A549 (cell line): ENCODE measurements at regions not wholly inside any gene's neighbourhood (a gene's known extent, or its start where the extent isn't known, plus 50 kb on each side); places are given as distances from the start of the nearest gene placed in this dataset.

Experiments used
- ATAC-seq, 2 experiments: fragments of 200-7000 bp in 1 of 2; fragments of >200 bp in 1 of 2; cut with Nextera tagmentation in 1 of 2; cut with Tn5 transposase in 1 of 2; 3 replicates each; pipeline versions ENCODE4 v1.8.0 to v1.9.1; 2018 to 2020; ENCODE audit warnings: mild to moderate bottlenecking in 1 of 2, moderate library complexity in 1 of 2
- CTCF ChIA-PET: fragments of 300-600 bp; sonication (Branson Sonifier 250); formaldehyde crosslinking; extraction: SDS; loops from one replicate; lab custom pipeline; 2021; ENCODE audit warnings: antibody characterized with exemption, inconsistent platforms; lab: Yijun Ruan, JAX
- POLR2A ChIA-PET: fragments of 350-600 bp; formaldehyde crosslinking; extraction: SDS; loops from one replicate; lab custom pipeline; 2021; ENCODE audit warnings: antibody characterized with exemption, inconsistent platforms; lab: Yijun Ruan, JAX
- DNase-seq, 2 experiments: peaks; one replicate each; pipeline versions ENCODE4 v3.0.0 to v3.0.0-alpha.2; 2011 to 2016; ENCODE audit warnings: low read depth in 1 of 2, low spot score in 1 of 2
- FAIRE-seq: peaks from 2 replicates; lab custom pipeline; 2011; peaks lifted over from hg19 to GRCh38; lab: Jason Lieb, UNC
- H3K27ac ChIP-seq, 2 experiments: fragments of >200 bp; sonication (Bioruptor Twin); formaldehyde crosslinking; 3 replicates each; pipeline ENCODE4 v1.5.1; 2016 to 2017
- H3K4me1 ChIP-seq: fragments of >200 bp; sonication (Bioruptor Twin); formaldehyde crosslinking; 3 replicates; pipeline ENCODE4 v1.6.1; 2016
- H3K4me2 ChIP-seq: fragments of >200 bp; sonication (Bioruptor Twin); formaldehyde crosslinking; 3 replicates; pipeline ENCODE4 v1.6.1; 2016
- H3K4me3 ChIP-seq: fragments of >200 bp; sonication (Bioruptor Twin); formaldehyde crosslinking; 3 replicates; pipeline ENCODE4 v1.5.1; 2016
- H3K9me3 ChIP-seq: fragments of >200 bp; sonication (Bioruptor Twin); formaldehyde crosslinking; 3 replicates; pipeline ENCODE4 v1.6.1; 2016
- BCL3 ChIP-seq: fragments of >200 bp; sonication (Bioruptor Twin); formaldehyde crosslinking; IDR thresholded peaks from 3 replicates; pipeline ENCODE4 v1.6.1; 2016
- CBX2 ChIP-seq: fragments of 200-600 bp; sonication (generic); IDR thresholded peaks from 2 replicates; pipeline ENCODE4 v1.6.1; 2016; ENCODE audit warnings: low read depth, mild to moderate bottlenecking, borderline replicate concordance
- CTCF ChIP-seq: fragments of >200 bp; sonication (Bioruptor Twin); formaldehyde crosslinking; IDR thresholded peaks from 3 replicates; pipeline ENCODE4 v1.5.1; 2016
- EHF ChIP-seq: fragments of 250-450 bp; sonication (Bioruptor Pico); IDR thresholded peaks from 2 replicates; pipeline ENCODE4 v1.5.0; 2020; ENCODE audit warnings: mild to moderate bottlenecking
- EHMT2 ChIP-seq: fragments of 200-600 bp; sonication (generic); IDR thresholded peaks from 2 replicates; pipeline ENCODE4 v1.6.1; 2016; ENCODE audit warnings: antibody characterized with exemption, low read depth, mild to moderate bottlenecking, moderate library complexity
- ESRRA ChIP-seq: fragments of 150-350 bp; IDR thresholded peaks from 2 replicates; pipeline ENCODE4 v1.6.1; 2014; ENCODE audit warnings: mild to moderate bottlenecking, low read length, borderline replicate concordance
- JUNB ChIP-seq: fragments of >200 bp; sonication (Bioruptor Twin); formaldehyde crosslinking; IDR thresholded peaks from 2 replicates; pipeline ENCODE4 v1.6.1; 2016
- KDM1A ChIP-seq: fragments of 200-600 bp; sonication (generic); IDR thresholded peaks from 2 replicates; pipeline ENCODE4 v1.6.1; 2016; ENCODE audit warnings: low read depth, mild to moderate bottlenecking
- MYC ChIP-seq: IDR thresholded peaks from 2 replicates; pipeline ENCODE4 v1.6.1; 2012; ENCODE audit warnings: mild to moderate bottlenecking, inconsistent platforms, low read length, improper control_type of control experiment, borderline replicate concordance
- NR3C1 ChIP-seq: fragments of >200 bp; sonication (Bioruptor Twin); formaldehyde crosslinking; IDR thresholded peaks from 3 replicates; pipeline ENCODE4 v1.6.1; 2017
- PHF8 ChIP-seq: fragments of 200-600 bp; sonication (generic); IDR thresholded peaks from 2 replicates; pipeline ENCODE4 v1.6.1; 2016; ENCODE audit warnings: low read depth, mild to moderate bottlenecking, antibody characterized with exemption, moderate library complexity, borderline replicate concordance
- RAD21 ChIP-seq, 2 experiments: fragments of >200 bp in 1 of 2; sonication (Bioruptor Twin) in 1 of 2; formaldehyde crosslinking in 1 of 2; IDR thresholded peaks in 1 of 2; conservative IDR thresholded peaks in 1 of 2; 2 replicates in 1 of 2; 3 replicates in 1 of 2; pipeline ENCODE4 v1.6.1; 2012 to 2018; ENCODE audit warnings: inconsistent platforms in 1 of 2
- RFX5 ChIP-seq: fragments of 450-650 bp; IDR thresholded peaks from 2 replicates; pipeline ENCODE4 v1.7.1; 2014; ENCODE audit warnings: antibody characterized with exemption, mild to moderate bottlenecking, moderate library complexity
- TP53 ChIP-seq: fragments of 250-450 bp; sonication (Bioruptor Pico); IDR thresholded peaks from 2 replicates; pipeline ENCODE4 v1.5.0; 2021; ENCODE audit warnings: mild to moderate bottlenecking, moderate library complexity
- ZC3H11A ChIP-seq: fragments of 450-650 bp; IDR thresholded peaks from 2 replicates; pipeline ENCODE4 v1.6.1; 2014; ENCODE audit warnings: antibody characterized with exemption, mild to moderate bottlenecking
- ZFP36 ChIP-seq: fragments of 450-650 bp; IDR thresholded peaks from 2 replicates; pipeline ENCODE4 v1.6.1; 2014; ENCODE audit warnings: borderline replicate concordance; ENCODE audit not compliant: partially characterized antibody
- ZNF302 ChIP-seq: fragments of 250-450 bp; sonication (Bioruptor Pico); IDR thresholded peaks from 2 replicates; pipeline ENCODE4 v1.9.0; 2021; ENCODE audit warnings: inconsistent platforms, mild to moderate bottlenecking, moderate library complexity
- ZSCAN20 ChIP-seq: fragments of 250-450 bp; sonication (Bioruptor Pico); IDR thresholded peaks from 2 replicates; pipeline ENCODE4 v1.8.0; 2022; ENCODE audit warnings: mild to moderate bottlenecking, moderate library complexity
- WGBS: methylation state at CpG from one replicate; pipeline ENCODE4 v1.1.6; 2017; ENCODE audit errors: missing lambda C conversion rate; 5-methylcytosine and 5-hydroxymethylcytosine counted together
- TF ChIP-seq, protein P1 (sequence below): fragments of 200-600 bp; sonication (generic); IDR thresholded peaks from 2 replicates; pipeline ENCODE4 v1.6.1; 2016; ENCODE audit warnings: antibody characterized with exemption, mild to moderate bottlenecking, moderate library complexity
- TF ChIP-seq, protein P2 (sequence below): fragments of 450-650 bp; IDR thresholded peaks from 2 replicates; pipeline ENCODE4 v1.6.1; 2014; ENCODE audit warnings: antibody characterized with exemption

- POLR2A ChIA-PET = no interaction called here
- FAIRE-seq (peak; percentile 18), ATAC-seq (peak; percentile 72 to 85), DNase-seq (peak; percentile 19 to 43)
- Histone ChIP-seq H3K27ac (no peak overlapping the region), H3K4me2 (peak overlapping the region; percentile 27; the same call in 1 of the 3 replicates), H3K4me1 (no peaks in the 10 kb centered on the region), H3K9me3 (no peaks in the 10 kb centered on the region), H3K4me3 (no peak overlapping the region)
- CTCF ChIA-PET = interaction anchor here (1.0 to 1.2 kb wide), 2 partner anchors 10 to 28 kb away, joined by 3 read pairs; no protein-coding TSS in a partner anchor
- TF ChIP-seq RAD21 (conservative IDR thresholded peaks at IDR 0.05 in 1 of 2, IDR thresholded peaks at IDR 0.05 in 1 of 2) (no peak), CBX2 (no peak), KDM1A (no peak)
- WGBS = 52% methylated on average over 2 of the region's 2 CpGs
These were observed 1609.7 kb upstream of the CDH9 start for GRCh38 chr5:28648108-28648507.

- Histone ChIP-seq H3K4me1 (no peaks in the 10 kb centered on the region), H3K4me3 (no peak overlapping the region)
- 67% methylated on average over 9 of the region's 9 CpGs for WGBS
- POLR2A ChIA-PET = no interaction called here
- CTCF ChIA-PET = no interaction called here
- no peak for TF ChIP-seq RFX5
- TF ChIP-seq, protein P1, sequence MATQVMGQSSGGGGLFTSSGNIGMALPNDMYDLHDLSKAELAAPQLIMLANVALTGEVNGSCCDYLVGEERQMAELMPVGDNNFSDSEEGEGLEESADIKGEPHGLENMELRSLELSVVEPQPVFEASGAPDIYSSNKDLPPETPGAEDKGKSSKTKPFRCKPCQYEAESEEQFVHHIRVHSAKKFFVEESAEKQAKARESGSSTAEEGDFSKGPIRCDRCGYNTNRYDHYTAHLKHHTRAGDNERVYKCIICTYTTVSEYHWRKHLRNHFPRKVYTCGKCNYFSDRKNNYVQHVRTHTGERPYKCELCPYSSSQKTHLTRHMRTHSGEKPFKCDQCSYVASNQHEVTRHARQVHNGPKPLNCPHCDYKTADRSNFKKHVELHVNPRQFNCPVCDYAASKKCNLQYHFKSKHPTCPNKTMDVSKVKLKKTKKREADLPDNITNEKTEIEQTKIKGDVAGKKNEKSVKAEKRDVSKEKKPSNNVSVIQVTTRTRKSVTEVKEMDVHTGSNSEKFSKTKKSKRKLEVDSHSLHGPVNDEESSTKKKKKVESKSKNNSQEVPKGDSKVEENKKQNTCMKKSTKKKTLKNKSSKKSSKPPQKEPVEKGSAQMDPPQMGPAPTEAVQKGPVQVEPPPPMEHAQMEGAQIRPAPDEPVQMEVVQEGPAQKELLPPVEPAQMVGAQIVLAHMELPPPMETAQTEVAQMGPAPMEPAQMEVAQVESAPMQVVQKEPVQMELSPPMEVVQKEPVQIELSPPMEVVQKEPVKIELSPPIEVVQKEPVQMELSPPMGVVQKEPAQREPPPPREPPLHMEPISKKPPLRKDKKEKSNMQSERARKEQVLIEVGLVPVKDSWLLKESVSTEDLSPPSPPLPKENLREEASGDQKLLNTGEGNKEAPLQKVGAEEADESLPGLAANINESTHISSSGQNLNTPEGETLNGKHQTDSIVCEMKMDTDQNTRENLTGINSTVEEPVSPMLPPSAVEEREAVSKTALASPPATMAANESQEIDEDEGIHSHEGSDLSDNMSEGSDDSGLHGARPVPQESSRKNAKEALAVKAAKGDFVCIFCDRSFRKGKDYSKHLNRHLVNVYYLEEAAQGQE = no peak
- TF ChIP-seq ZSCAN20 = no peak
- no peak for TF ChIP-seq EHMT2
- TF ChIP-seq ZFP36 = no peak
- TF ChIP-seq MYC = no peak
- no peak for TF ChIP-seq CTCF
- TF ChIP-seq, protein P2, sequence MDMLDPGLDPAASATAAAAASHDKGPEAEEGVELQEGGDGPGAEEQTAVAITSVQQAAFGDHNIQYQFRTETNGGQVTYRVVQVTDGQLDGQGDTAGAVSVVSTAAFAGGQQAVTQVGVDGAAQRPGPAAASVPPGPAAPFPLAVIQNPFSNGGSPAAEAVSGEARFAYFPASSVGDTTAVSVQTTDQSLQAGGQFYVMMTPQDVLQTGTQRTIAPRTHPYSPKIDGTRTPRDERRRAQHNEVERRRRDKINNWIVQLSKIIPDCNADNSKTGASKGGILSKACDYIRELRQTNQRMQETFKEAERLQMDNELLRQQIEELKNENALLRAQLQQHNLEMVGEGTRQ = no peak
- TF ChIP-seq BCL3 = no peak
- no peak for TF ChIP-seq EHF (CRISPR knock-in tag)
- TF ChIP-seq JUNB = no peak
- no peak for TF ChIP-seq TP53 (CRISPR knock-in tag)
- TF ChIP-seq PHF8 = no peak
- no peak for TF ChIP-seq ZC3H11A
- TF ChIP-seq NR3C1 = no peak
- no peak for TF ChIP-seq ZNF302
- no peak for TF ChIP-seq ESRRA
- TF ChIP-seq, all 56 proteins: peak for 0
- no peak for ATAC-seq
- Histone ChIP-seq H3K4me2 (no peak overlapping the region), H3K27ac (no peak overlapping the region), H3K9me3 (no peaks in the 10 kb centered on the region)
- no peak for DNase-seq
- no peak for FAIRE-seq
These were observed 1594.2 kb upstream of the CDH9 start for GRCh38 chr5:28632607-28633006.
